ENCODE measurements at regions not wholly inside any gene's neighbourhood (a gene's known extent, or its start where the extent isn't known, plus 50 kb on each side); places are given as distances from the start of the nearest gene placed in this dataset.

DNA sequence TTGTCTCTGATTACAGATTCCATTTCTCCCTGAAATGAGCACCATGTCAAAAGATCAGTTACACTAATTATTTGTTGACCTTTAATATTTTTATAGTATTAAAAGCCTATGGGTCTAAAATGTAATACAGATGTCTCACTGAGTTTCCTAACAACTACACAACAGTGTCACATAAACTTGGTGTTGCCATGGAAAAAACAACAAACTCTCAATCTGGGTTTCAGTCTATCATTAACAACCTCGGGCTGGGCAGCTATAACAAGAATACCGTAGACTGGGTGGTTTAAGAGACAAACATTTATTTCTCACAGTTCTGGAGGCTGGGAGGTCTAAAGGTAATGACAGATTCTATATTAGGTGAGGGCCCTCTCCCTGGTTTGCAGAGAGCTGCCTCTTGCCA lies 407.1 kb downstream of the HNRNPD start:
- peaks cover 17% of the 10 kb centered on the region for H3K4me1 ChIP-seq (ENCODE audit: control insufficient read depth, insufficient read depth, low read length)
- no peaks in the 10 kb centered on the region for H3K9me3 ChIP-seq (ENCODE audit: control insufficient read depth, low read depth, low read length)
- no peaks in the 10 kb centered on the region for H3K36me3 ChIP-seq (ENCODE audit: control insufficient read depth, insufficient read depth, low read length)
- WGBS (ENCODE audit: insufficient coverage, low lambda C conversion rate) = no CpG with 5 or more reads among the region's 2 CpGs
- DNase-seq = peak in 1 of 2 donors; percentile 59
- no peak overlapping the region for H3K27ac ChIP-seq (ENCODE audit: low read length)
- H3K4me3 ChIP-seq (ENCODE audit: low read length) = no peak overlapping the region
- H3K27me3 ChIP-seq (ENCODE audit: control insufficient read depth, insufficient read depth, low read length) = no peaks in the 10 kb centered on the region

DNA sequence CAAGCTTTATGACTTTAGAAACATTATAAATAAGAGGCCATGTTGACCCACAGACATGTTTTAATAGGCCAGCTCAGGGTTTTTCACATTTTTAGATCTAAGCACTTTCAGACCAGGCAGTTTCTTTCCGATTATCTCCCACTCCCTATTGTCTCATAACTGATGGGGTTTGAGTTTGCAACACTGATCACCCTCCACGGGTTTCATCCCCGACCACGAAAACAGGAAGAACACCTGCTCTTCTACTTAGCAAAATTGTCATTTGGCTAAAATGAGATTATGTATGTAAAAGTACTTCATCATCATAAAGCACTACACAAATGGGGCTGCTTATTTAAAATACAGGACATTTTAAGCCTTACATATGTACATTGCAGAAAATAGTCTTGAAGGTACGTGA lies 407.9 kb downstream of the HNRNPD start:
- H3K36me3 ChIP-seq (ENCODE audit: control insufficient read depth, insufficient read depth, low read length) = no peaks in the 10 kb centered on the region
- DNase-seq = no peak
- H3K27ac ChIP-seq (ENCODE audit: low read length) = no peak overlapping the region
- H3K9me3 ChIP-seq (ENCODE audit: control insufficient read depth, low read depth, low read length) = no peaks in the 10 kb centered on the region
- peaks cover 21% of the 10 kb centered on the region for H3K4me1 ChIP-seq (ENCODE audit: control insufficient read depth, insufficient read depth, low read length)
- no peak overlapping the region for H3K4me3 ChIP-seq (ENCODE audit: low read length)
- no peaks in the 10 kb centered on the region for H3K27me3 ChIP-seq (ENCODE audit: control insufficient read depth, insufficient read depth, low read length)
- 97% methylated on average over 4 of the region's 5 CpGs for WGBS (ENCODE audit: insufficient coverage, low lambda C conversion rate)

DNA sequence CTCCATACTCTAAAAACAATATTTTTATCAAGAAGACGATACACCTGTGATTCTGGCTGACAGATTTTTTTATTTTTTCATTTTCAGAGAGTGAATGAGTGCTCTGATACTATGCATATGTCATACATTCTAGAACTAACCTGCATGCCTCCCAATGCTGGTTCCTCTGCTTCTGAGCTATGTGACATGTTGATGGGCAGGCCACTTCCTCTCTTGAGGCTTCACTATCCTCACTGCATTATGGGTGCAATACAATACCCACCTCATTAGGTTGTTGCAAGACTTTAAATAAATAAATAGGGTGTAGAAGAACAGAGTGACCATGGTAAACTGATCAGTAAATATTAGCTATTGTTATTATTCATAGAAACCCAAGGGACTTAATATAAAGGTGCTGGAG lies 408.3 kb downstream of the HNRNPD start:
- no peaks in the 10 kb centered on the region for H3K36me3 ChIP-seq (ENCODE audit: control insufficient read depth, insufficient read depth, low read length)
- H3K9me3 ChIP-seq (ENCODE audit: control insufficient read depth, low read depth, low read length) = no peaks in the 10 kb centered on the region
- H3K27ac ChIP-seq (ENCODE audit: low read length) = no peak overlapping the region
- H3K27me3 ChIP-seq (ENCODE audit: control insufficient read depth, insufficient read depth, low read length) = no peaks in the 10 kb centered on the region
- no peak for DNase-seq
- H3K4me3 ChIP-seq (ENCODE audit: low read length) = no peak overlapping the region
- peaks cover 22% of the 10 kb centered on the region for H3K4me1 ChIP-seq (ENCODE audit: control insufficient read depth, insufficient read depth, low read length)
- WGBS (ENCODE audit: insufficient coverage, low lambda C conversion rate) = no CpG with 5 or more reads among the region's 1 CpG

DNA sequence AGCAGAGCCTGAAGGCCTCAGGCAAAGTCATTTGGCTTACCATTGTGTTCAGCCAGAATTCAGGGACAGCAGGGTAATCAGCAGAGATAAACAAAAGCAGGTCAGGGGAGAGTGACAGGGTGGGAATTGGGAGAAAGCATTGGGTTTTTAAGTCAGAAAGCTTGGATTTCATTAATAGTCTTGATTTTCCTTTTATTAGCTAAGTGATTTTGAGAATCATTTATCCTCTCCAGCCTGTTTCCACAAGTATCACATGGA lies 410.1 kb downstream of the HNRNPD start:
- peaks cover 34% of the 10 kb centered on the region for H3K4me1 ChIP-seq (ENCODE audit: control insufficient read depth, insufficient read depth, low read length)
- H3K36me3 ChIP-seq (ENCODE audit: control insufficient read depth, insufficient read depth, low read length) = no peaks in the 10 kb centered on the region
- H3K27me3 ChIP-seq (ENCODE audit: control insufficient read depth, insufficient read depth, low read length) = no peaks in the 10 kb centered on the region
- H3K27ac ChIP-seq (ENCODE audit: low read length) = no peak overlapping the region
- H3K9me3 ChIP-seq (ENCODE audit: control insufficient read depth, low read depth, low read length) = peaks cover 2% of the 10 kb centered on the region
- H3K4me3 ChIP-seq (ENCODE audit: low read length) = no peak overlapping the region
- no peak for DNase-seq

DNA sequence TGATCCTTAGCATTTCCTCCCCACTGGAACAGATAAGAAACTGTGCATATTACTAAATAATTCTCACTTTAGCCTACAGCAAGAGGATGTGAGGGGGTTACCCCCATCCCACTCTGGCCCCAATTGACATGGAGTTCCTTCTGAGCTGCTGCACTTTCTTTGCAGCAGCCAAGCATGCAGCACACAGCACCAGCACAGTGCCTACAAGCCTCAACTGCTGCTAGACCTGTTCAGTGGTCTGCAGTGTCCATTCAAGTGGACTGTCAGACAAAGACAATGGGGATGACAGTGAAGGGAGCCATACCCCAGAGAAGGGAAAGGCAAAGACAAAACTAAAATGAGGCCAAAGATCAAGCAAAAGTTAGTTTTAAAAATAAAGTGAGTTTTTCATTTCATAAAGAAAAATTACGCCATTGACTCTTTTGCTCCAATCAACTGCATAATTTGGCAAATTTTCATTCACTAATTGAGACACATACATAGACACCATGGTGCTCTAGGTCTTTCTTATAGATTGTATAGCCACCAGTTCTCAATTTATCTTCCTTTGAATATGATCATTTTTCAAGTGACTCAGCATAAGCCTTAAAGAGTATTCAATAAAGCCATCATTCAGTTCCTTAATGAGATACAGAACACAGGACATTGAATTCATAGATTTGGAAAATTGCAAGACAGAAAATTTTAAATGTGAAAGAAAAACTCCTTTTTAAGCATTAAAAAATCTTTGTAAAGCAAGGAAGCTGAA lies 410.6 kb downstream of the HNRNPD start:
- H3K4me1 ChIP-seq (ENCODE audit: control insufficient read depth, insufficient read depth, low read length) = peaks cover 34% of the 10 kb centered on the region
- WGBS (ENCODE audit: insufficient coverage, low lambda C conversion rate) = 83% methylated on average over 1 of the region's 1 CpG
- DNase-seq = no peak
- no peak overlapping the region for H3K4me3 ChIP-seq (ENCODE audit: low read length)
- H3K27me3 ChIP-seq (ENCODE audit: control insufficient read depth, insufficient read depth, low read length) = no peaks in the 10 kb centered on the region
- H3K36me3 ChIP-seq (ENCODE audit: control insufficient read depth, insufficient read depth, low read length) = no peaks in the 10 kb centered on the region
- H3K27ac ChIP-seq (ENCODE audit: low read length) = no peak overlapping the region
- peaks cover 2% of the 10 kb centered on the region for H3K9me3 ChIP-seq (ENCODE audit: control insufficient read depth, low read depth, low read length)

DNA sequence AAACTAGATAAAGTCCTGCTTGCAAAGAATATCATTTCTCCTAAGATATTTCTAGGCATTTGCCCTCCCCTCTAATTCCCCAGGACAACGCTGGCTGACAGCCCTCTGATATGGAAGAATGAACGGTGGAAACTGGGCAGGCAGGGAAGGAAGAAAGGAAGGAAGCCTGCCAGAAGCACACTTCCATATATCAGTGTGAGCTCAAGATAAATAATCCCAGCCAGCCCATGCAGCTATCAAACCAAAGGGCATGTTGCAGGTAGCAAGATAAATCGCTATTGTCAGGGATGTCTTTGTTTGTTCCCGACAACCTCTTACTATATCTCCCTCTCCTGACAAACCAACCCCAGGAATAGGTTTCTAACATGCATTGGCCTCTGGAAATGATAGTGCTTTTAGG lies 412.8 kb downstream of the HNRNPD start:
- H3K27ac ChIP-seq (ENCODE audit: low read length) = peak overlapping the region; percentile 52
- H3K4me3 ChIP-seq (ENCODE audit: low read length) = no peak overlapping the region
- peak in 1 of 2 donors; percentile 34 for DNase-seq
- no peaks in the 10 kb centered on the region for H3K27me3 ChIP-seq (ENCODE audit: control insufficient read depth, insufficient read depth, low read length)
- no peaks in the 10 kb centered on the region for H3K36me3 ChIP-seq (ENCODE audit: control insufficient read depth, insufficient read depth, low read length)
- peaks cover 30% of the 10 kb centered on the region for H3K4me1 ChIP-seq (ENCODE audit: control insufficient read depth, insufficient read depth, low read length)
- H3K9me3 ChIP-seq (ENCODE audit: control insufficient read depth, low read depth, low read length) = peaks cover 2% of the 10 kb centered on the region
- WGBS (ENCODE audit: insufficient coverage, low lambda C conversion rate) = no CpG with 5 or more reads among the region's 4 CpGs

DNA sequence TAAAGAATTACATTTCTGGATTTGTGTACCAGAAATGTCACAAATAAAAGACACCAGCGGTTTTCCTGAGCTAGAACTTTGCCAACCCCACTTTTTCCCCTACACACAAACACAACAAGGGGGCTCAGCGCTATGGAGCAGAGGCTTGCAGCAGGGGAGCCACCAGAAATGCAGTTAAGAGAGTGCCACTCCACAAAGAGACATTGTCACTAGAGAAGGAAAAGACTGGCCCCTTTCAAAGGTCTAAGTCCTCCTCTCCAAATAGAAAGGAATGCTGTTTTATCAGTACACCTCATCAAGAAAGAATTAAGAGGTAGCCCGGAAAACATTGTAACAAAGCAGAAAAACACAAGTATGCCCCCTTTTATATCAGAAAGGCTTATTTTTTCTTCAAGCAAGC lies 419.5 kb downstream of the HNRNPD start:
- Histone ChIP-seq H3K4me1 (ENCODE audit: control insufficient read depth, insufficient read depth, low read length) (peaks cover 55% of the 10 kb centered on the region), H3K36me3 (ENCODE audit: control insufficient read depth, insufficient read depth, low read length) (no peaks in the 10 kb centered on the region), H3K27ac (ENCODE audit: low read length) (peak overlapping the region; percentile 51), H3K27me3 (ENCODE audit: control insufficient read depth, insufficient read depth, low read length) (no peaks in the 10 kb centered on the region), H3K4me3 (ENCODE audit: low read length) (no peak overlapping the region), H3K9me3 (ENCODE audit: control insufficient read depth, low read depth, low read length) (no peaks in the 10 kb centered on the region)
- peak in 1 of 2 donors; percentile 53 for DNase-seq
- no CpG with 5 or more reads among the region's 3 CpGs for WGBS (ENCODE audit: insufficient coverage, low lambda C conversion rate)

DNA sequence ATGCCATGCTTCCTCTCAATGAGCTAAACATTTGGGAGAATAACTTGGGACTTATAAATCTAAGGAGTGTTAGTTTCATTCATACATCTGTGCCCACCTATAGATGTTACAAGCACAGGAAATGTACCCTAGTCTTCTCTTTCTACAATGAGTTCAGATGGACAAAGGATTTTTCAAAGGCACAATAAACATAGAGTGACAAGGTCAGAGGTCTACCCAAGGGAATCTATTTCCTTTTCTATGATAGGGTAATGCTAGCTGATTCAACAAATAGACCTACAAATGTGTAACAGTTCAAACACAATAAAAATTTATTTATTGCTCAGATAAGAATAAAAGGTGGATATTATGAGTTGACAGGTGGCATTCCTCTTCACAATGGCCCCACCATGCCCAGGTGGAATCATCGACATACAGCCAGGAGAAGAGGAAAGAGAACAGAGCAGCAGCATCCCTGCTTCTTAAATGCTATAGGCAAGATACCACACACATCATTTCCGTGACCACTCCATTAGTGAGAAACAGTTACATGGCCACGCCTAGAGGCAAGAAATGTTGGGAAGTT lies 421.8 kb downstream of the HNRNPD start:
- Histone ChIP-seq H3K9me3 (ENCODE audit: control insufficient read depth, low read depth, low read length) (no peaks in the 10 kb centered on the region), H3K27me3 (ENCODE audit: control insufficient read depth, insufficient read depth, low read length) (no peaks in the 10 kb centered on the region), H3K4me3 (ENCODE audit: low read length) (no peak overlapping the region), H3K4me1 (ENCODE audit: control insufficient read depth, insufficient read depth, low read length) (peaks cover 55% of the 10 kb centered on the region), H3K27ac (ENCODE audit: low read length) (peak overlapping the region; percentile 62), H3K36me3 (ENCODE audit: control insufficient read depth, insufficient read depth, low read length) (no peaks in the 10 kb centered on the region)
- WGBS (ENCODE audit: insufficient coverage, low lambda C conversion rate) = no CpG with 5 or more reads among the region's 3 CpGs
- DNase-seq = peak; percentile 25 to 70

DNA sequence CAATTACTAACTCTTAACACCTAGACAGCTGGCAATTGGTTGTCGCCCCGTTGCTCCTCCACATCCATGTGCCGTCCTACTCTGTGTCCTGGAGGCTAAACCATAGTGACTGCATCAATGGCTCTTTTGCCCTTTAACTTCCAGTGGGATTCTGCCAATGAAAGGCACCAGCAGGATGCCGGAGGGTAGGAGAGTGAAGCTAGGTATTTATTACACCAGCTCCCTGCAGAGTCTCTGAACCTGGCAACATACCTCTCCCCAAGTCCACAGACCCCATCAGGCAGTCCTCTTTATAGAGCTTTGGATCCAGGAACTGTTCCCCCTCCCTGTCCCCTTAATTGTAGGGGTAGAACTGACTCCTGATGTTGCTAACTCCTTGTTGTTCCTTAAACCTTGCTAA lies 426.8 kb downstream of the HNRNPD start:
- H3K9me3 ChIP-seq (ENCODE audit: control insufficient read depth, low read depth, low read length) = no peaks in the 10 kb centered on the region
- H3K4me3 ChIP-seq (ENCODE audit: low read length) = no peak overlapping the region
- peaks cover 18% of the 10 kb centered on the region for H3K4me1 ChIP-seq (ENCODE audit: control insufficient read depth, insufficient read depth, low read length)
- DNase-seq = no peak
- no peak overlapping the region for H3K27ac ChIP-seq (ENCODE audit: low read length)
- no peaks in the 10 kb centered on the region for H3K27me3 ChIP-seq (ENCODE audit: control insufficient read depth, insufficient read depth, low read length)
- WGBS (ENCODE audit: insufficient coverage, low lambda C conversion rate) = no CpG with 5 or more reads among the region's 4 CpGs
- H3K36me3 ChIP-seq (ENCODE audit: control insufficient read depth, insufficient read depth, low read length) = no peaks in the 10 kb centered on the region

DNA sequence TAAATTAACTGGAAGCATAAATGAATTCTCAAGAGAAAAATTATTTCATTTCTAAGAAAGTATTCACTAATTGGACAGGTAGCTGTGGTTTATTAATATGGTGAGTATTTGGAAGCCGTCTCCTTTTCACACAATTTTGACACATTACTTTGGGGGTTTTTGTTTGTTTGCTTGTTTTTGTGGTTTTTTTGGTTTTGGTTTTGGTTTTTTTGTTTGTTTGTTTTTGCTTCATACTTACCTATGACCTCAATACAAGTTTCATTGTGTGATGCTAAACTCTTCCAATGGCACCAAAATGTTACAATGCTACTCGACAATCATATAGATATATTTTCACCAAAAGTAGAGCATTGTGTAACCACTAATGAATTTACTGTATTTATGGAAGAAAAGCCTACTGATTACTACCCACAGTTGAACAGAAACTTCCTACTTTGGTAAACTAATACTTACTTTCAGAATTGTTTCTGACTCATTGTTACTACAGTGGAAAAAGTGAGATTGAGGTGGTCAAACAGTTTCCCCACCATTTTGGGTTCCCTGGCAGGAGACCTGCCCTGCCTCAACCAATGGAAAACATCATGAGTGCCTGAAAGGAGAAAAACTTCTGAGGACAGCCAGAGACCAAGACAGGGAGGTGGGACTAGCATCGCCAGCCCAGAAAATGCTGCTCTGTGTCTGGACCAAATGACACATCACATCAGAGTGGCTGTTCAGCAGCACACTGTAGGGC lies 443.1 kb downstream of the HNRNPD start:
- H3K4me3 ChIP-seq (ENCODE audit: low read length) = no peak overlapping the region
- no peak overlapping the region for H3K27ac ChIP-seq (ENCODE audit: low read length)
- H3K27me3 ChIP-seq (ENCODE audit: control insufficient read depth, insufficient read depth, low read length) = no peaks in the 10 kb centered on the region
- no peaks in the 10 kb centered on the region for H3K9me3 ChIP-seq (ENCODE audit: control insufficient read depth, low read depth, low read length)
- no peaks in the 10 kb centered on the region for H3K36me3 ChIP-seq (ENCODE audit: control insufficient read depth, insufficient read depth, low read length)
- WGBS (ENCODE audit: insufficient coverage, low lambda C conversion rate) = no CpG with 5 or more reads among the region's 3 CpGs
- H3K4me1 ChIP-seq (ENCODE audit: control insufficient read depth, insufficient read depth, low read length) = no peaks in the 10 kb centered on the region
- DNase-seq = no peak

DNA sequence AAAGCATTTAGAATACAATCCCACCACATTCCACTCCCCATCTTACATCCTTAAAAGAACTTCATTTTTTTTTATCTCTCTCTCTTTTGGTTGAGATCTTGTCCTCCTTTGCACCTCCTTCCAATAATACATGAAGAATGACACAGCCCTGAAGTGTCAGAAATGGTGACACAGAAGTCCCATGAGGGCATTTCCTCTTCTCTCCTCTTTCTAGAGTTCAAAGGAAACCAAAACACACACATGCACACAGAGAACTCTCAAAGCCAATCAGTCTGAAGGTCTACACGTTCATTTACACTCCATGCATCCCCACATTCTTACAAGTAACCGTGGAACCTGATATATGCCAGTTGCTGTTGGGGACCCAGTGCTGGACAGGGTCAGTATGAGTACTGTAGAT lies 450.7 kb downstream of the HNRNPD start:
- WGBS (ENCODE audit: insufficient coverage, low lambda C conversion rate) = 60% methylated on average over 1 of the region's 2 CpGs
- Histone ChIP-seq H3K4me1 (ENCODE audit: control insufficient read depth, insufficient read depth, low read length) (no peaks in the 10 kb centered on the region), H3K27me3 (ENCODE audit: control insufficient read depth, insufficient read depth, low read length) (no peaks in the 10 kb centered on the region), H3K27ac (ENCODE audit: low read length) (no peak overlapping the region), H3K36me3 (ENCODE audit: control insufficient read depth, insufficient read depth, low read length) (no peaks in the 10 kb centered on the region), H3K4me3 (ENCODE audit: low read length) (no peak overlapping the region), H3K9me3 (ENCODE audit: control insufficient read depth, low read depth, low read length) (no peaks in the 10 kb centered on the region)
- DNase-seq = no peak
